ENCODE measurements at regions not wholly inside any gene's neighbourhood (a gene's known extent, or its start where the extent isn't known, plus 50 kb on each side); places are given as distances from the start of the nearest gene placed in this dataset.

DNA sequence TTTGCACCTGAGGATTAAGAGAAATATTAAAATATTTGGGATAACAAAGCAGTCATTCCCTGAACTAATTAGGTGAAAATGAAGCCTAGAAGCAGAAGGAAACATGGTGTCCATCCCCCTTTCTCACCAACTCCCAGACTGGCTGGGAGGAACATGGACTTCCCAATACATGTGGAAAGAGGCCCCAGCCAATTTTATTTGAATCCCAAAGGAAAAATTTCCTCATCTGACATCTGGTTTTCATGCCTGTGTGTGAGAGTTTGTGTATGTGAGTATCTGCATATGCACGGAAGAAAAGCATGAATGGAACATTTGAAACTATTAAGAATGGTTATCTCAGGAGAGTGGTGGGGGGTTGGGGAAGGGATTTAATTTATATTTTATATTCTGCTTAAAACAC lies 84.3 kb downstream of the COPS8 start:
- TF ChIP-seq, protein P1, sequence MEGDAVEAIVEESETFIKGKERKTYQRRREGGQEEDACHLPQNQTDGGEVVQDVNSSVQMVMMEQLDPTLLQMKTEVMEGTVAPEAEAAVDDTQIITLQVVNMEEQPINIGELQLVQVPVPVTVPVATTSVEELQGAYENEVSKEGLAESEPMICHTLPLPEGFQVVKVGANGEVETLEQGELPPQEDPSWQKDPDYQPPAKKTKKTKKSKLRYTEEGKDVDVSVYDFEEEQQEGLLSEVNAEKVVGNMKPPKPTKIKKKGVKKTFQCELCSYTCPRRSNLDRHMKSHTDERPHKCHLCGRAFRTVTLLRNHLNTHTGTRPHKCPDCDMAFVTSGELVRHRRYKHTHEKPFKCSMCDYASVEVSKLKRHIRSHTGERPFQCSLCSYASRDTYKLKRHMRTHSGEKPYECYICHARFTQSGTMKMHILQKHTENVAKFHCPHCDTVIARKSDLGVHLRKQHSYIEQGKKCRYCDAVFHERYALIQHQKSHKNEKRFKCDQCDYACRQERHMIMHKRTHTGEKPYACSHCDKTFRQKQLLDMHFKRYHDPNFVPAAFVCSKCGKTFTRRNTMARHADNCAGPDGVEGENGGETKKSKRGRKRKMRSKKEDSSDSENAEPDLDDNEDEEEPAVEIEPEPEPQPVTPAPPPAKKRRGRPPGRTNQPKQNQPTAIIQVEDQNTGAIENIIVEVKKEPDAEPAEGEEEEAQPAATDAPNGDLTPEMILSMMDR (IDR thresholded peaks at IDR 0.05): no peak
- TF ChIP-seq POLR2A (IDR thresholded peaks at IDR 0.05): no peak

Measured in esophagus squamous epithelium (tissue), 4 donors.